ENCODE measurements at regions not wholly inside any gene's neighbourhood (a gene's known extent, or its start where the extent isn't known, plus 50 kb on each side); places are given as distances from the start of the nearest gene placed in this dataset.
A peak's percentile ranks its signal among the peaks of the same experiment; 100 is the strongest.

DNA sequence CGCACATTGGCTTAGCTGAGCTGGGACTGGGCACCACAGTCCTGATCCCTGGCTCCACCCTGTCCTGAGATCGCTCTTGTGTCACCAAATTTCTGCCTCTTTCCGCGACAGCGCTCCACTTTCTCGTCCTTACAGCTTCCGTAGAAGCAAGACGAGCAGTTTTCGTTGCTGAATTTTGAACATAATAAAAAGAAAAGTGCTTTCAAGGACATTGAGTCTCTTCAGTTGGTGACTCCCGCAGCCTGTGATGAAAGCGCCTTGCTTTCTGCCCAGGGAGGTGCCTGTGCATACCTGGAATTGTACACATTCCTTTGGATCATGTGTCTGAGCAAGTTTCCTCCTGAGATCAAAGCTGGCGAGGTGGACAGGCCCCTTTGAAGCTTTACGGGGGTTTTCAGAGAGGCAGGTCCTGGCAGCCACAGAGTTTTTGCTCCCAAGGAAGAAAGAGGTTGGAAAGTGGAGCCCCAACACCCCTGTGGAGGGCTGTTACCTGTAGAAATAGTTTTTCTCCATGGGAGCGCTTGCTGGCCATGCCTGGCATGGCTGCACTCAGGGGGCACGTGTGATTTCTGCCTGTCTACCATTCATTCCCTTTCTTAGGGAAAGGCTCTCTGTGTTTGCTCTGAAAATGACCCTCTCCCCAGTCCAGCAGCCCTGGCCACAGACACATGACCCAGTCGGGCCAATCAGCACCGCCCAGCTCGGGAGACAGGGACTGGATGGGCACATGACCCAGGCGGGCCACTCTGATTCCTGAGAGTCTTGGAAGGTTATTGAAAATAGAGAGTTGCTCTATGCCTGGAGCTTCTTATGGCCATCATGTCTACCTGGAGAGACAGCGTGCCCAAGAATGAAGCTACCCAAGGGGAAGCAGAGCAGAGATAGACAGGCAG, 115.6 kb upstream of the OTOS start:
- no peak overlapping the region for H2BK120ac ChIP-seq (ENCODE audit: low read depth, low read length)
- H3K4me3 ChIP-seq (ENCODE audit: insufficient read depth, low read depth, low read length): no peak overlapping the region
- CTCF ChIA-PET: no interaction called here
- H3K56ac ChIP-seq (ENCODE audit: extremely low read depth, insufficient read depth, low read length): no peak overlapping the region
- no peak overlapping the region for H3K4ac ChIP-seq (ENCODE audit: low read depth, low read length)
- no peak overlapping the region for H4K91ac ChIP-seq (ENCODE audit: insufficient read depth, low read depth, low read length)
- dilution Hi-C loops (cut with HindIII; ENCODE audit: low sequenced_read_pairs, unreplicated experiment): no loop called here
- H3K9ac ChIP-seq (ENCODE audit: low read depth, low read length): no peak overlapping the region
- POLR2A ChIA-PET (ENCODE audit: unreplicated experiment): no interaction called here
- peaks cover 7% of the 10 kb centered on the region; the same call in 1 of the 2 replicates for H3K9me1 ChIP-seq (ENCODE audit: insufficient read depth, low read length)
- no peak overlapping the region for H2BK5ac ChIP-seq (ENCODE audit: low read depth, low read length, poor library complexity, severe bottlenecking)
- no peak for DNase-seq
- H3K14ac ChIP-seq (replicated peaks; ENCODE audit: low read depth, low read length): no peak overlapping the region
- H3K79me1 ChIP-seq (ENCODE audit: low read depth in 1 of 2, low read length in 2 of 2): no peaks in the 10 kb centered on the region
- peaks cover 7% of the 10 kb centered on the region for H3K4me1 ChIP-seq (ENCODE audit: control insufficient read depth, insufficient read depth, low read length)
- ATAC-seq (ENCODE audit: low read depth): no peak
- peaks cover 2% of the 10 kb centered on the region for H3K27me3 ChIP-seq (ENCODE audit: control insufficient read depth, insufficient read depth, low read length)
- no peak overlapping the region for H2AFZ ChIP-seq (replicated peaks; ENCODE audit: low read length, poor library complexity)
- no peak overlapping the region for H4K5ac ChIP-seq (ENCODE audit: low read depth, low read length)
- no peak overlapping the region for H3K27ac ChIP-seq (ENCODE audit: insufficient read depth, low read length)
- TF ChIP-seq BHLHE40 (IDR thresholded peaks at IDR 0.05; ENCODE audit: low read depth, low read length): no peak
- TF ChIP-seq NFE2L2 (IDR thresholded peaks at IDR 0.05; ENCODE audit: low read depth, low read length): no peak
- TF ChIP-seq, protein P1, sequence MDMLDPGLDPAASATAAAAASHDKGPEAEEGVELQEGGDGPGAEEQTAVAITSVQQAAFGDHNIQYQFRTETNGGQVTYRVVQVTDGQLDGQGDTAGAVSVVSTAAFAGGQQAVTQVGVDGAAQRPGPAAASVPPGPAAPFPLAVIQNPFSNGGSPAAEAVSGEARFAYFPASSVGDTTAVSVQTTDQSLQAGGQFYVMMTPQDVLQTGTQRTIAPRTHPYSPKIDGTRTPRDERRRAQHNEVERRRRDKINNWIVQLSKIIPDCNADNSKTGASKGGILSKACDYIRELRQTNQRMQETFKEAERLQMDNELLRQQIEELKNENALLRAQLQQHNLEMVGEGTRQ (IDR thresholded peaks at IDR 0.05; ENCODE audit: low read depth, low read length): peak; percentile 65; the same call in 1 of the 2 replicates
- H4K20me1 ChIP-seq (ENCODE audit: insufficient read depth, low read length): no peaks in the 10 kb centered on the region
- intact Hi-C loops (cut with micrococcal nuclease): no loop called here
- no peak overlapping the region for H2BK20ac ChIP-seq (ENCODE audit: low read depth, low read length)
- H4K8ac ChIP-seq (ENCODE audit: low read depth in 2 of 2, low read length in 2 of 2): no peak overlapping the region
- no peaks in the 10 kb centered on the region for H3K36me3 ChIP-seq (ENCODE audit: control insufficient read depth, insufficient read depth, low read length)
- no peak overlapping the region for H3K23ac ChIP-seq (ENCODE audit: low read depth, low read length)
- no peak overlapping the region for H2AK5ac ChIP-seq (ENCODE audit: low read depth, low read length)
- peak overlapping the region; percentile 1 for H2AK9ac ChIP-seq (replicated peaks; ENCODE audit: low read depth, low read length, poor library complexity)
- no peak overlapping the region for H2BK15ac ChIP-seq (ENCODE audit: low read depth, low read length)
- 95% methylated on average over 5 of the region's 20 CpGs; no CpG with 5 or more reads in 1 of the 2 experiments for WGBS, 2 experiments (ENCODE audit: extremely low coverage in 2 of 2, insufficient read length in 1 of 2)
- H3K4me2 ChIP-seq (ENCODE audit: low read depth, low read length): no peak overlapping the region
- no peak overlapping the region for H3K18ac ChIP-seq (ENCODE audit: low read depth, low read length)
- BruUV-seq (replicated peaks): no TSS peak
- in situ Hi-C loops (cut with MboI; ENCODE audit: low sequenced_read_pairs): no loop called here
- peaks cover 2% of the 10 kb centered on the region; the same call in 1 of the 2 replicates for H3K9me3 ChIP-seq (ENCODE audit: control insufficient read depth, insufficient read depth, low read length)

All from IMR-90 (cell line).